HepG2 (cell line): ENCODE measurements at regions not wholly inside any gene's neighbourhood (a gene's known extent, or its start where the extent isn't known, plus 50 kb on each side); places are given as distances from the start of the nearest gene placed in this dataset.

ENCODE experiments used
- ARNT ChIP-seq: fragments of 450-650 bp; IDR thresholded peaks from 2 replicates; pipeline ENCODE4 v1.6.1; 2017
- ATF1 ChIP-seq: IDR thresholded peaks from 2 replicates; pipeline ENCODE4 v1.6.1; 2016; ENCODE audit warnings: mild to moderate bottlenecking, control low read depth
- FLYWCH1 ChIP-seq: sonication (generic); formaldehyde crosslinking; IDR thresholded peaks from 2 replicates; pipeline ENCODE4 v1.8.1; 2023; ENCODE audit warnings: mild to moderate bottlenecking, missing genetic modification reagents
- FOXP1 ChIP-seq, 2 experiments: fragments of 450-650 bp in 1 of 2; IDR thresholded peaks; 2 replicates each; pipeline ENCODE4 v1.6.1; 2017 to 2018; ENCODE audit warnings: antibody characterized with exemption in 1 of 2
- KDM5B ChIP-seq: sonication (generic); formaldehyde crosslinking; IDR thresholded peaks from 2 replicates; pipeline ENCODE4 v1.4.0; 2020; ENCODE audit warnings: missing genetic modification reagents, mild to moderate bottlenecking, borderline replicate concordance
- MAFF ChIP-seq: IDR thresholded peaks from 2 replicates; pipeline ENCODE4 v1.6.1; 2011; ENCODE audit warnings: low read depth, low read length, improper control_type of control experiment
- MBD4 ChIP-seq: IDR thresholded peaks from 2 replicates; pipeline ENCODE4 v1.6.1; 2012; ENCODE audit warnings: low read length, inconsistent platforms, borderline replicate concordance
- NCOA1 ChIP-seq: sonication (generic); formaldehyde crosslinking; IDR thresholded peaks from 2 replicates; pipeline ENCODE4 v1.9.0; 2021; ENCODE audit warnings: missing genetic modification reagents
- PAX8 ChIP-seq: sonication (generic); formaldehyde crosslinking; IDR thresholded peaks from 2 replicates; pipeline ENCODE4 v1.8.0; 2022; ENCODE audit warnings: mild to moderate bottlenecking, missing genetic modification reagents, borderline replicate concordance
- PRDM15 ChIP-seq: sonication (generic); formaldehyde crosslinking; IDR thresholded peaks from 2 replicates; pipeline ENCODE4 v1.4.0; 2020; ENCODE audit warnings: missing genetic modification reagents
- RBFOX2 ChIP-seq: fragments of 200-400 bp; formaldehyde crosslinking; IDR thresholded peaks from 2 replicates; pipeline ENCODE4 v1.6.1; 2017; ENCODE audit warnings: low read depth, mild to moderate bottlenecking, low read length
- REL ChIP-seq: sonication (generic); formaldehyde crosslinking; conservative IDR thresholded peaks from 2 replicates; pipeline ENCODE4 v1.8.0; 2022; ENCODE audit warnings: mild to moderate bottlenecking, missing genetic modification reagents, moderate library complexity
- RFX1 ChIP-seq: fragments of 450-650 bp; IDR thresholded peaks from 2 replicates; pipeline ENCODE4 v1.6.1; 2017
- TSC22D2 ChIP-seq: sonication (generic); formaldehyde crosslinking; IDR thresholded peaks from 2 replicates; pipeline ENCODE4 v1.5.1; 2020; ENCODE audit warnings: missing genetic modification reagents, mild to moderate bottlenecking, borderline replicate concordance
- ZFP90 ChIP-seq: sonication (generic); formaldehyde crosslinking; IDR thresholded peaks from 2 replicates; pipeline ENCODE4 v1.8.0; 2022; ENCODE audit warnings: missing genetic modification reagents, mild to moderate bottlenecking, inconsistent platforms, borderline replicate concordance
- ZNF569 ChIP-seq: sonication (generic); formaldehyde crosslinking; IDR thresholded peaks from 2 replicates; pipeline ENCODE4 v1.5.0; 2020; ENCODE audit warnings: mild to moderate bottlenecking, missing genetic modification reagents, moderate library complexity, borderline replicate concordance
- ZNF639 ChIP-seq: conservative IDR thresholded peaks from 2 replicates; pipeline ENCODE4 v1.6.1; 2018; ENCODE audit warnings: missing genetic modification reagents
- ZNF713 ChIP-seq: sonication (generic); formaldehyde crosslinking; IDR thresholded peaks from 2 replicates; pipeline ENCODE4 v1.4.0; 2020; ENCODE audit warnings: mild to moderate bottlenecking, missing genetic modification reagents
- ZNF768 ChIP-seq: sonication (generic); formaldehyde crosslinking; IDR thresholded peaks from 2 replicates; pipeline ENCODE4 v1.4.0; 2020; ENCODE audit warnings: missing genetic modification reagents
- TF ChIP-seq, protein P1 (sequence below): sonication (generic); formaldehyde crosslinking; IDR thresholded peaks from 2 replicates; pipeline ENCODE4 v1.5.1; 2020; ENCODE audit warnings: missing genetic modification reagents, mild to moderate bottlenecking, borderline replicate concordance
- TF ChIP-seq, protein P2 (sequence below): fragments of 450-650 bp; IDR thresholded peaks from 2 replicates; pipeline ENCODE4 v1.6.1; 2017

- peak; percentile 70 for TF ChIP-seq PRDM15 (CRISPR knock-in tag)
- TF ChIP-seq, protein P1, sequence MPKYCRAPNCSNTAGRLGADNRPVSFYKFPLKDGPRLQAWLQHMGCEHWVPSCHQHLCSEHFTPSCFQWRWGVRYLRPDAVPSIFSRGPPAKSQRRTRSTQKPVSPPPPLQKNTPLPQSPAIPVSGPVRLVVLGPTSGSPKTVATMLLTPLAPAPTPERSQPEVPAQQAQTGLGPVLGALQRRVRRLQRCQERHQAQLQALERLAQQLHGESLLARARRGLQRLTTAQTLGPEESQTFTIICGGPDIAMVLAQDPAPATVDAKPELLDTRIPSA (CRISPR knock-in tag): no peak
- TF ChIP-seq MAFF: no peak
- no peak for TF ChIP-seq ZNF713 (CRISPR knock-in tag)
- TF ChIP-seq ZNF768 (CRISPR knock-in tag): no peak
- TF ChIP-seq ATF1 (CRISPR knock-in tag): 0 out of 2 replicates have a peak, but pooled peaks have one; percentile 17
- no peak for TF ChIP-seq REL (CRISPR knock-in tag)
- no peak for TF ChIP-seq FOXP1 (IDR thresholded peaks at IDR 0.05)
- peak; percentile 90 for TF ChIP-seq FOXP1 (CRISPR knock-in tag; IDR thresholded peaks at IDR 0.05)
- TF ChIP-seq ZNF569 (CRISPR knock-in tag): no peak
- TF ChIP-seq RFX1: no peak
- TF ChIP-seq ARNT: no peak
- TF ChIP-seq MBD4: no peak
- TF ChIP-seq RBFOX2: no peak
- no peak for TF ChIP-seq NCOA1
- TF ChIP-seq KDM5B (CRISPR knock-in tag): no peak
- TF ChIP-seq ZNF639: no peak
- TF ChIP-seq, protein P2, sequence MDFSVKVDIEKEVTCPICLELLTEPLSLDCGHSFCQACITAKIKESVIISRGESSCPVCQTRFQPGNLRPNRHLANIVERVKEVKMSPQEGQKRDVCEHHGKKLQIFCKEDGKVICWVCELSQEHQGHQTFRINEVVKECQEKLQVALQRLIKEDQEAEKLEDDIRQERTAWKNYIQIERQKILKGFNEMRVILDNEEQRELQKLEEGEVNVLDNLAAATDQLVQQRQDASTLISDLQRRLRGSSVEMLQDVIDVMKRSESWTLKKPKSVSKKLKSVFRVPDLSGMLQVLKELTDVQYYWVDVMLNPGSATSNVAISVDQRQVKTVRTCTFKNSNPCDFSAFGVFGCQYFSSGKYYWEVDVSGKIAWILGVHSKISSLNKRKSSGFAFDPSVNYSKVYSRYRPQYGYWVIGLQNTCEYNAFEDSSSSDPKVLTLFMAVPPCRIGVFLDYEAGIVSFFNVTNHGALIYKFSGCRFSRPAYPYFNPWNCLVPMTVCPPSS: no peak
- no peak for TF ChIP-seq TSC22D2 (CRISPR knock-in tag)
- TF ChIP-seq ZFP90: 0 out of 2 replicates have a peak, but pooled peaks have one; percentile 28
- no peak for TF ChIP-seq FLYWCH1 (CRISPR knock-in tag)
- no peak for TF ChIP-seq PAX8 (CRISPR knock-in tag)
These were observed 289.7 kb upstream of the SEMA6A start (continued) for GRCh38 chr5:116864157-116864837.
